HG03196 (cell line): ENCODE measurements at regions not wholly inside any gene's neighbourhood (a gene's known extent, or its start where the extent isn't known, plus 50 kb on each side); places are given as distances from the start of the nearest gene placed in this dataset.
"Not testable (repeated sequence)": the region's sequence is repeated elsewhere in the genome, so short reads cannot be mapped to it uniquely, and the experiment has no call there.

Experiments
- ATAC-seq: cut with Tn5 transposase; IDR thresholded peaks from one replicate; pipeline ENCODE4 v1.9.1; 2021; ENCODE audit not compliant: unreplicated experiment

GRCh38 chr14:59133709-59134108, 54.8 kb upstream of the DAAM1 start:
- ATAC-seq: no peak

DNA sequence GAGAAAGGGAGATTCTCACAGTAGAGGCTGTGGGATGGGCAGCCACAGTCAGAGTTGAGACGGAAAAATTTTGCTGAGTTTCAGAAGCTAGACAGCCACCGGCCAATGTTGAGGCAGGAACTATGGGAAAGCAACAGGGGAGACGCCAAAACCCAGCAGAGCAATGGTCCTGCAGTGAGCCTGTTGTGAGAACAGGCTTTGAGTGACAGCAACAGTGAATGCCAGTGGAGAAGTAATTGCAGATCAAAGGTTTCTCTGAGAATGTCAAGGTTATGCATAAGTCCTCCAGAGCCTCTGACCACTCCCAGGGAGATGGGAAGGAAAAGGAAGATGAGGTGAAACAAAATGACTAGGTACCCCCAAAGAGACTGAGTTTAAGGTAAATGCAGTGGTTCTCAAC, 54.2 kb upstream of the DAAM1 start:
- no peak for ATAC-seq

- no peak for ATAC-seq
Measured at GRCh38 chr14:59137256-59137655, 51.2 kb upstream of the DAAM1 start.

GRCh38 chr14:59138576-59138975, 49.9 kb upstream of the DAAM1 start:
- ATAC-seq: not testable (repeated sequence)
